IMR-90 (cell line): ENCODE measurements at regions not wholly inside any gene's neighbourhood (a gene's known extent, or its start where the extent isn't known, plus 50 kb on each side); places are given as distances from the start of the nearest gene placed in this dataset.

Experiments
- ATAC-seq: fragments of 200-7000 bp; cut with Tn5 transposase; 2 replicates; pipeline ENCODE4 v1.9.1; 2020; ENCODE audit warnings: low read depth, mild to moderate bottlenecking, moderate library complexity
- BruUV-seq: library from RNA; stranded (reverse); fragments of 400-500 nt; replicated peaks from 2 replicates; lab custom pipeline; 2021; lab: Mats Ljungman, UMichigan
- CTCF ChIA-PET: fragments of 300-600 bp; formaldehyde crosslinking; extraction: SDS; loops from one replicate; lab custom pipeline; 2021; ENCODE audit warnings: antibody characterized with exemption; lab: Yijun Ruan, JAX
- POLR2A ChIA-PET: fragments of 300-600 bp; sonication (Branson Sonifier 250); formaldehyde crosslinking; loops from one replicate; lab custom pipeline; 2022; ENCODE audit warnings: antibody characterized with exemption; ENCODE audit not compliant: unreplicated experiment; lab: Charles Lee
- DNase-seq: peaks from one replicate; pipeline ENCODE4 v3.0.0; 2013
- H2AFZ ChIP-seq: replicated peaks from 2 replicates; pipeline ENCODE3; 2013; ENCODE audit warnings: low read length, mild to moderate bottlenecking; ENCODE audit not compliant: poor library complexity
- H2AK5ac ChIP-seq: 2 replicates; pipeline ENCODE4 v1.6.1; 2013; ENCODE audit warnings: low read depth, low read length, inconsistent platforms
- H2AK9ac ChIP-seq: replicated peaks from 2 replicates; pipeline ENCODE3; 2013; ENCODE audit warnings: mild to moderate bottlenecking, low read depth, low read length, moderate library complexity; ENCODE audit not compliant: poor library complexity
- H2BK120ac ChIP-seq: 2 replicates; pipeline ENCODE4 v1.6.1; 2013; ENCODE audit warnings: low read depth, low read length, inconsistent platforms
- H2BK15ac ChIP-seq: 3 replicates; pipeline ENCODE4 v1.6.1; 2013; ENCODE audit warnings: low read depth, low read length, inconsistent platforms
- H2BK20ac ChIP-seq: 2 replicates; pipeline ENCODE4 v1.6.1; 2013; ENCODE audit warnings: low read depth, mild to moderate bottlenecking, inconsistent platforms, low read length, moderate library complexity
- H2BK5ac ChIP-seq: 2 replicates; pipeline ENCODE4 v1.6.1; 2013; ENCODE audit warnings: mild to moderate bottlenecking, low read depth, low read length, inconsistent platforms; ENCODE audit not compliant: poor library complexity, severe bottlenecking
- H3K14ac ChIP-seq: replicated peaks from 2 replicates; pipeline ENCODE4 v1.6.1; 2013; ENCODE audit warnings: low read depth, low read length, inconsistent platforms
- H3K18ac ChIP-seq: 2 replicates; pipeline ENCODE4 v1.6.1; 2013; ENCODE audit warnings: low read depth, low read length, control low read depth
- H3K23ac ChIP-seq: 2 replicates; pipeline ENCODE4 v1.6.1; 2013; ENCODE audit warnings: low read depth, low read length, inconsistent platforms
- H3K27ac ChIP-seq: 2 replicates; pipeline ENCODE4 v1.5.1; 2013; ENCODE audit warnings: mild to moderate bottlenecking, control low read depth, low read length; ENCODE audit not compliant: insufficient read depth
- H3K27me3 ChIP-seq: 2 replicates; pipeline ENCODE4 v1.6.1; 2013; ENCODE audit warnings: low read length; ENCODE audit not compliant: control insufficient read depth, insufficient read depth
- H3K36me3 ChIP-seq: 2 replicates; pipeline ENCODE4 v1.6.1; 2013; ENCODE audit warnings: low read length, mixed read lengths; ENCODE audit not compliant: control insufficient read depth, insufficient read depth
- H3K4ac ChIP-seq: 2 replicates; pipeline ENCODE4 v1.6.1; 2013; ENCODE audit warnings: low read depth, low read length, inconsistent platforms
- H3K4me1 ChIP-seq: 2 replicates; pipeline ENCODE4 v1.6.1; 2013; ENCODE audit warnings: low read length, mixed read lengths; ENCODE audit not compliant: control insufficient read depth, insufficient read depth
- H3K4me2 ChIP-seq: 2 replicates; pipeline ENCODE4 v1.6.1; 2013; ENCODE audit warnings: low read depth, mild to moderate bottlenecking, control low read depth, low read length, moderate library complexity
- H3K4me3 ChIP-seq: 2 replicates; pipeline ENCODE4 v1.5.1; 2013; ENCODE audit warnings: low read depth, mild to moderate bottlenecking, control low read depth, low read length, moderate library complexity; ENCODE audit not compliant: insufficient read depth
- H3K56ac ChIP-seq: 2 replicates; pipeline ENCODE4 v1.6.1; 2013; ENCODE audit warnings: low read length, inconsistent platforms; ENCODE audit not compliant: insufficient read depth; ENCODE audit errors: extremely low read depth
- H3K79me1 ChIP-seq, 2 experiments: 2 replicates each; pipeline ENCODE4 v1.6.1; 2013; ENCODE audit warnings: low read length in 2 of 2, inconsistent platforms in 1 of 2, low read depth in 1 of 2
- H3K9ac ChIP-seq: 2 replicates; pipeline ENCODE4 v1.6.1; 2013; ENCODE audit warnings: low read depth, low read length, control low read depth
- H3K9me1 ChIP-seq: 2 replicates; pipeline ENCODE4 v1.6.1; 2013; ENCODE audit warnings: low read length, inconsistent platforms; ENCODE audit not compliant: insufficient read depth
- H3K9me3 ChIP-seq: 2 replicates; pipeline ENCODE4 v1.6.1; 2013; ENCODE audit warnings: low read length; ENCODE audit not compliant: control insufficient read depth, insufficient read depth
- H4K20me1 ChIP-seq: 2 replicates; pipeline ENCODE4 v1.6.1; 2013; ENCODE audit warnings: low read length, inconsistent platforms; ENCODE audit not compliant: insufficient read depth
- H4K5ac ChIP-seq: 2 replicates; pipeline ENCODE4 v1.6.1; 2013; ENCODE audit warnings: mild to moderate bottlenecking, low read depth, low read length, control low read depth
- H4K8ac ChIP-seq, 2 experiments: 2 replicates each; pipeline ENCODE4 v1.6.1; 2013; ENCODE audit warnings: low read depth in 2 of 2, low read length in 2 of 2, control low read depth in 1 of 2, inconsistent platforms in 1 of 2
- H4K91ac ChIP-seq: 2 replicates; pipeline ENCODE4 v1.6.1; 2013; ENCODE audit warnings: low read depth, low read length, inconsistent platforms; ENCODE audit not compliant: insufficient read depth
- BHLHE40 ChIP-seq: fragments of 150-350 bp; IDR thresholded peaks from 2 replicates; pipeline ENCODE4 v1.6.1; 2016; ENCODE audit warnings: mild to moderate bottlenecking, low read depth, low read length
- CEBPB ChIP-seq: IDR thresholded peaks from 2 replicates; pipeline ENCODE4 v1.6.1; 2012; ENCODE audit warnings: low read depth, low read length, improper control_type of control experiment
- CHD1 ChIP-seq: IDR thresholded peaks from 2 replicates; pipeline ENCODE4 v1.6.1; 2012; ENCODE audit warnings: low read depth, low read length, improper control_type of control experiment
- CTCF ChIP-seq: conservative IDR thresholded peaks from 2 replicates; pipeline ENCODE4 v1.5.1; 2012; ENCODE audit warnings: mild to moderate bottlenecking, low read depth, low read length, improper control_type of control experiment
- ELK1 ChIP-seq: fragments of 150-350 bp; IDR thresholded peaks from 2 replicates; pipeline ENCODE4 v1.6.1; 2016; ENCODE audit warnings: low read depth, mild to moderate bottlenecking, low read length, moderate library complexity, borderline replicate concordance
- FOS ChIP-seq: fragments of 150-350 bp; IDR thresholded peaks from 2 replicates; pipeline ENCODE4 v1.6.1; 2016; ENCODE audit warnings: low read depth, low read length
- MAFK ChIP-seq: IDR thresholded peaks from 2 replicates; pipeline ENCODE4 v1.6.1; 2012; ENCODE audit warnings: low read depth, low read length, improper control_type of control experiment
- MAZ ChIP-seq: IDR thresholded peaks from 2 replicates; pipeline ENCODE4 v1.6.1; 2012; ENCODE audit warnings: low read depth, mild to moderate bottlenecking, low read length, improper control_type of control experiment, moderate library complexity, borderline replicate concordance
- MXI1 ChIP-seq: IDR thresholded peaks from 2 replicates; pipeline ENCODE4 v1.6.1; 2012; ENCODE audit warnings: low read depth, mild to moderate bottlenecking, low read length, moderate library complexity, borderline replicate concordance
- NFE2L2 ChIP-seq: fragments of 150-350 bp; IDR thresholded peaks from 2 replicates; pipeline ENCODE4 v1.6.1; 2016; ENCODE audit warnings: low read depth, mild to moderate bottlenecking, low read length
- POLR2A ChIP-seq: IDR thresholded peaks from 2 replicates; pipeline ENCODE4 v1.6.1; 2012; ENCODE audit warnings: mild to moderate bottlenecking, low read depth, low read length
- RAD21 ChIP-seq: IDR thresholded peaks from 2 replicates; pipeline ENCODE4 v1.6.1; 2012; ENCODE audit warnings: low read length, improper control_type of control experiment
- RCOR1 ChIP-seq: IDR thresholded peaks from 2 replicates; pipeline ENCODE4 v1.6.1; 2012; ENCODE audit warnings: mild to moderate bottlenecking, low read length, improper control_type of control experiment; ENCODE audit not compliant: insufficient replicate concordance
- RFX5 ChIP-seq: IDR thresholded peaks from 2 replicates; pipeline ENCODE4 v1.8.0; 2012; ENCODE audit warnings: low read depth, mild to moderate bottlenecking, low read length, moderate library complexity
- SMC3 ChIP-seq: fragments of 150-350 bp; IDR thresholded peaks from 2 replicates; pipeline ENCODE4 v1.6.1; 2016; ENCODE audit warnings: low read depth, mild to moderate bottlenecking, antibody characterized with exemption, low read length, moderate library complexity
- USF2 ChIP-seq: fragments of 150-350 bp; IDR thresholded peaks from 2 replicates; pipeline ENCODE4 v1.6.1; 2017; ENCODE audit warnings: mild to moderate bottlenecking, antibody characterized with exemption, low read length, low read depth
- WGBS, 2 experiments: methylation state at CpG; one replicate each; pipeline versions ENCODE4 v1.1.5 to v1.1.7; 2013; ENCODE audit warnings: missing lambda C conversion rate in 2 of 2; ENCODE audit not compliant: insufficient read length in 1 of 2; ENCODE audit errors: extremely low coverage in 2 of 2; 5-methylcytosine and 5-hydroxymethylcytosine counted together
- dilution Hi-C: fragments of 300-500 bp; cut with HindIII; formaldehyde crosslinking; loops from one replicate; pipeline ENCODE4 v1.14.3; 2018; ENCODE audit warnings: low sequenced_read_pairs; ENCODE audit not compliant: unreplicated experiment
- in situ Hi-C: fragments of 300-500 bp; cut with MboI; formaldehyde crosslinking; loops from 3 replicates; pipeline ENCODE4 v1.14.3; 2019; ENCODE audit warnings: low sequenced_read_pairs, inconsistent platforms, mixed read lengths
- intact Hi-C: fragments of 100-400 bp; cut with micrococcal nuclease; formaldehyde crosslinking; loops from 2 replicates; pipeline ENCODE4 v1.10.0; 2022

GRCh38 chr5:91591076-91591475 is 208.0 kb upstream of the ARRDC3 start:
- Histone ChIP-seq H3K4me3 (no peak overlapping the region), H3K36me3 (no peaks in the 10 kb centered on the region), H2AFZ (no peak overlapping the region), H3K4me1 (no peaks in the 10 kb centered on the region), H4K91ac (no peak overlapping the region), H4K20me1 (no peaks in the 10 kb centered on the region), H3K56ac (no peak overlapping the region), H2AK9ac (no peak overlapping the region), H3K9me3 (no peaks in the 10 kb centered on the region), H4K8ac (no peak overlapping the region), H3K4ac (no peak overlapping the region), H3K27me3 (no peaks in the 10 kb centered on the region), H3K18ac (no peak overlapping the region), H3K79me1 (no peaks in the 10 kb centered on the region), H2AK5ac (no peak overlapping the region), H2BK20ac (no peak overlapping the region), H3K23ac (no peak overlapping the region), H3K9ac (no peak overlapping the region), H3K14ac (no peak overlapping the region), H2BK120ac (no peak overlapping the region), H4K5ac (no peak overlapping the region), H3K27ac (no peak overlapping the region), H3K9me1 (no peaks in the 10 kb centered on the region), H2BK15ac (no peak overlapping the region), H3K4me2 (no peak overlapping the region), H2BK5ac (no peak overlapping the region)
- BruUV-seq, result no TSS peak
- ATAC-seq (no peak), DNase-seq (no peak)
- intact Hi-C loops, result no loop called here
- POLR2A ChIA-PET, result no interaction called here
- dilution Hi-C loops, result no loop called here
- CTCF ChIA-PET, result no interaction called here
- TF ChIP-seq POLR2A (no peak), CTCF (no peak), MXI1 (no peak), MAFK (no peak), NFE2L2 (no peak), RAD21 (no peak), RFX5 (no peak), SMC3 (no peak), CEBPB (no peak), MAZ (no peak), BHLHE40 (no peak), FOS (no peak), RCOR1 (no peak), ELK1 (no peak), USF2 (no peak), CHD1 (no peak)
- in situ Hi-C loops, result no loop called here
- no CpG with 5 or more reads among the region's 1 CpG for WGBS, 2 experiments
